C1 segment of cervical spinal cord (tissue), 14 donors: ENCODE measurements at regions not wholly inside any gene's neighbourhood (a gene's known extent, or its start where the extent isn't known, plus 50 kb on each side); places are given as distances from the start of the nearest gene placed in this dataset.

Experiments used
- DNase-seq, 14 donors: peaks; one replicate each; lab custom pipeline; 2025; lab: John Stamatoyannopoulos, UW

DNA sequence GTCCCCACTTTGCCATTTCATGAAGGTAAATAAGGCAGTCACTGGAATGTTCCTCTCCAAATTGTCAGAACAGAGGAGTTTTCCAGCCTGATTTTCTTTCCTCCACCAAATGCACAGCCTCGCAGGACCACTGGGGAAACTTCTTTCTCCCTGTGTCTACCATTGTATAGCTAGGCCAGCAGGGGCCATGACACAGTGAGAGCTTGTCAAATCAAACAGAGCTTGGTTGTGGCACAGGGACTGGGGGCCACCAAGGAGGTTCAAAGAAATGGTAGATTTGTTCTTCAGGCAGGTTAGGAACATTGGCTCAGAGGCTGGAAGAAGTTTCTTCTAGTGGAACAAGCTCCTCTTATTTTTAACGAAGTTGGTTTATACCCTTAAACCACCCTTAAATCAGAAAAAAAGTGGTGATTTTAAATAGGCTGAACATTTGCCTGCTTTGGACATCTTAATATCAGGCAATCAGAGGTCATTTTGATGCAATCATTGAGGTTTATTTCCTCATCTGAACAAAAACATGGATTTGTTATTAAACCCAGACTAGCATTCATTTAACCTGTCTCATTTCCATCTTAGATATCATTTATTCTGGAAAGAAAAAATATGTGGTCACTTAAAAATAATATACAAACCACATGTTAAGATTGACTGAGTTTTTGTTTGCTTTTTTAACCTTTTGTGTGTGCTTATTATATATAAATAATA is 105.6 kb downstream of the GTPBP8 start:
- DNase-seq: no peak

DNA sequence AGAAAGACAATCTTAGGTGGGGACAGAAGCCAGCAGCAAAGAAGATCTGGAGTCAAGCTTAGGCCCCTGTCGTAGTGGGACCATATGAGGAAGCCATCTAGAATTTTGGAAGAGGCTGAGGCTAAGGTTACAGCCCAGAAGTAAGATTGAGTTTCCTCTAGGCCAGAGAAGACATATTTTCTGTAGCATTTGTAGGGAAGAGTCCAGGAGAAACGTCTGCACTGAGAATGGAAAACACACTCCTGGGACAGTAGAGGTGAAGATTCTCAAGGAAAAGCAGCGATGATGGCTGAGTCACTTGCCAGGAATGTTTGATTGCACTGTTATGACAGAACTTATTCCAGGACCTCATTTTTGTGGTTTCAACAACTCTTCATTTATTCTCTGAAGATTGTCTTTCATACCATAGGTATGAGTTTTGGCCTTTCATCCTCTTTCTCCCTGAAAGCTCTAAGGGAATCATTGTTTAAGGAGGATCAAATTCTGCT is 107.2 kb downstream of the GTPBP8 start:
- DNase-seq: no peak

DNA sequence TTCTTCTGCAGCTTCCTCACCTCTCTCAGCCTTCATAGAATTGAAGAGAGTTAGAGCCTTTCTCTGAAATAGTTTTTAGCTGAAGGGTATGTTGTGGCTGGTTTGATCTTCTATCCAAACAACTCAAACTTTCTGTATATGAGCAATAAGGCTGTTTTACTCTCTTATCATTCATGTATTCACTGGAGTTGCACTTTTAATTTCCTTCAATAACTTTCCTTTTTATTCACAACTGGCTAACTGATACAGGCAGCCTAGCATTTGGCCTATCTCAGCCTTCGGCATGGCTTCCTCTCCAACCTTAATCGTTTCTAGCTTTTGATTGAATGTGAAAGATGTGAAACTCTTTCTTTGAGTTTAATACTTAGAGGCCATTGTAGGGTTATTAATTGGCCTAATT is 109.3 kb downstream of the GTPBP8 start:
- DNase-seq: no peak

DNA sequence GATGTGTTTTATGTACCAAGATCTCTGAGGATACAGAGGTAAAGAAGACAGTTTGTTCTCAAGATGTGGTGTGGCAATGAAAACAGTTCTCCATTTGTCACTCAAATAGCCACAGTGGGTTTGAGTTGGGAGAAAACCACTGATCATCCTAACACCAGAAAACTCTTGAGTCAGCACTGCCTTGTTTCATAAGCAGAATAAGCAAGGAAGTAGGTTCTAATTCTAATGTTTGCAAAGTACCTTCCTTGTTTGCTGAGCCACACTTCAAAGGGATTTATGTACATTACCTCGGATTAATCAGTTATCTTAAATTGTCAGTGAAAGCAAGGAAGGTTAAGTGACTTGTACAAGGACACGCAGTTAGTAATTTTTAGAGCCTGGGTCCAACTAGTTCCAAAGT is 107.8 kb upstream of the BOC start:
- DNase-seq: no peak

DNA sequence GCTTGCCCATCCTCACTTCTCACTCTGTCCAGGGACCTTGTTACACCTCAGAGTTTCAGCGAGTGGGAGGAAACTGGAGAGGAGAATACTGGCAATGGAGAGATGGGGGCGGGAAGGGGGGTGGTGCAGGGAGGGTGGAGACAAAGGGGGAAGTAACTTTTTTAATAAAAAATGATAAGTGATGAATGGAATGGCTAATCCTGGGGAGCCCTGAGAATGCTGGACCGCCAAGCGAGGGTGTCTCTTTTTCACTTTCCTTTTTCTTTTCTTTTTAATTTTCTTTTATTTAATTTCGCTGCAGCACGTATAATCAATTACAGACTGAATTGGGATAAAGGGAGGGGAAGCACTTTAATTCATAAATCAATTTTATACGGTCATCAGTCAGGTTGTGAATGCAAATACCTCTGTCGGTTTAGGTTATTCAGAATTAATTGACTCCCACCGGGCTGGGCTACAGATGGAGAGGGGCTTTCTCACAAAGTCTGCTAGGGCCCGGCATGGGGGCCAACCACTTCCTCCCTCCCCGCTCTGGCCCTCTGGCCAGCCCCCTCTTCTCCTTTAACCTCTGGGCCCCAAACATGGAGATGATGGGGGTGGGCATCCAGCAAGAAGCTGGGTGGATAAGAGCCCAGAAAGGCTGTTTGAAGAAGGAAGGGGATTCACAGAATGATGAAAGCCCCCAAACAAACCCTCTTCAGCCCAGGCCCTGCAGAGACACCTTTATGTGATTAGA is 106.8 kb upstream of the BOC start:
- no peak for DNase-seq

DNA sequence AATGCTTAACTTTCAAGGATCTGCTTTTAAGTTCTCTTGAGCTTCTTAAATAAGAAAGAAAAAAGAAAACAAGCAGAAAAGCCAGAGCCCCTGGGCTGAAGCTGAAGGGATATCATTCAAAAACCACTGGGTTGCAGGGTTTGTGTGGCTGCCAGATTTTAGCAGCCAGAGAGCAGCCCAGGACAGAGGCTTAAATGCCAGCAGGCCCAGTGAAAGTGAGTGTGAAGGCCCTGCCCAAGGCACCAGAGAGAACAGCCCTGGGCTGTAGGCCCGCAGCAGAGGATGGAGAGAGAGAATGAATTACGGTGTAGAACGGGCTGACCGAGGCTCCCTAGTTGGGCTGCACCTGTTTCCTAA is 106.3 kb upstream of the BOC start:
- peak in 9 of 14 donors; percentile 2 to 53 (median 19) for DNase-seq

DNA sequence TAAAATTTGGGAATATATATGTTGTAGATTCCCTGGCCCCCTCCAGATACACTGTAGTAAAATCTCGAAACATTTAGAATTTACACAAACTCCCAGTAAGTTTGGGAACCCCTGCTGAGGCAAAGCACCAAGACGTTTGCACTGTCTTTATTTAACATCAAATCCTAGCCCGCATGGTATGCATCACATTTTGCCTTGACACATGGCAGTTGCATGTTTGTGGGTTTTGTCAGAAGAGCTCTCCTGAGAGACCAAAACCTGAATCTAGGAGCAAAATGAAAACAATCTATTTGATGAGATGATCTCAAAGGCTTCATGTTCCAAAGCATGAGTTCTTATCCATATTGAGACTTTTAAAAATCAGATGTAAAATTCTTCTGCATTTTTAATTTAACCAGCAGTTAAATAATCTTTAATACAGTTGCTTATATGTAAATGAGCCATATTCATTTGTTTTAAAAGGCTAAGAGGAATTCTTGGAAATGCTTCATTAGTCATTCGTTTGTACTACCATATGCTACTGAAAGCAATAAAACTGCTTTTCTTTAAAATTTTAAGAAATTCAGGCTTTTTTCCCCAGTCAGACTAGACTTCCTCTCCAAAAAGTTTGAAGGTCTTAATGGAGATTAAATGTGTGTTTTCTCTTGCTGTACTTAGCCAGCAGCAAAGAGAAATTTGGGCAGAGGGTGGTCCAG is 105.2 kb upstream of the BOC start:
- DNase-seq: no peak

DNA sequence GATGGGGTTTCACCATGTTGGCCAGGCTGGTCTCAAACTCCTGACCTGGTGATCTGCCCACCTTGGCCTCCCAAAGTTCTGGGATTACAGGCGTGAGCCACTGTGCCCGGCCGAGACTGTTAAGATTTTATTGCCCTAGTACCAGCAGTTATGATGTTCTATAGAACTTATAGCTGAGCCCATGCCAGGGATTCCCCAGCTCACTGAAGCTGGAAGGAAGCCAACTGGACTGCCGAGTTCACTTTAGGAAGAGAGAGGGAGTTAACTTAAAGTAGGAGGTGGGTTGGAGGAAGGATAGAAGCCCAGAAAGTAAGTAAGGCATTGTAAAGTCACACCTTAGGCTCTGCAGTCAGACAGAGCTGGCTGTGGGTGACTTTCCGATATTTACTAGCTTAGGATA is 101.1 kb upstream of the BOC start:
- DNase-seq: no peak

DNA sequence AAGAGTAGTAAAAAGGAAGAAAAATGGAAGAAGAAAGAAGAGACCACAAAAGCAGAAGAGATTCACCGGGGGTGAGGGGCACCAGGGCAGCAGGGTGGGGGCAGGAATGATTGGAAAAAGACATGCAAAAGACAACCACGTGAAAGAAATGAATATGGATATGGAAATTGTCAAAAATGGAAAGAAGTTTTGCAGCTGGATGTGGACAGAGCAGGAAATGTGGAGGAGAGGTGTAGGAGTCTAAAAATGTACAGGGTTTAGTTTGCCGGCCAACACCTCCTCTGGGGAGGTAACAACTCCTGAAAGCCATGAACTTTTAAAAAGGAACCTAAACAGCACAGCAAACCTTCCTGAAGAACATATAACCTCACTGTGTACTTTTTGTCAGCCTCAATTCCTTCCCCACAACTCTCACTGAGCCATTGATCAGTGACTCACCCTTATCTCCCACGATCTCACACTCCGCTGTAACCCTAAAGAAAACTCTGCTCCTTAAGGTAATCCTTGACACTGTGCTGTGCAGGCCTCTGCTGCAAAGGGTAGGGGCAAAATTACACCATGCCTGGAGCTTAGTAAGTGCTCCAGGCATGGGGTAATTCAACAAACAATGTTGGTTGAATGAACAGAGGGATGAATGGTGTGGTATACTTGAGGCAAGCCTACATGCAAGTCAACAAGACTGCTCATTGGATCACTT is 100.2 kb upstream of the BOC start:
- no peak for DNase-seq

DNA sequence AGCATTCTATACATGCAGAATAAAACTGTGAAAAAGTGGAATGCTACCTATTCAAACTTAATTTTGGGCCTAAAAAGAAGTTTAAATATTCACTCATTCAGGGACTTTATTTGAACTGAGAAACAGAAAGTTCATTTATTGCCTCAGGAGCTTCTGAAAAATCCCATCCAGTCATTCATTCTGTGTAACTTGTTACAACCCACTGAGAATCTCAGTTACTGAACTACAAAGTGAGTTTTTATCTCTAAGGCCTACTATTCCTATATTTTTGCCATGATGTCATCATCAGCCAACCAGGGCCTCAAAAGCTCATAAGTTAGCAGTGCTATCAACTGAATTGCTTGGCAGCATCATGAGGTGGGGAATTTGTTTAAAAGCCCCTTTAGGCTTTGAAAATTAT is 98.0 kb upstream of the BOC start:
- no peak for DNase-seq

DNA sequence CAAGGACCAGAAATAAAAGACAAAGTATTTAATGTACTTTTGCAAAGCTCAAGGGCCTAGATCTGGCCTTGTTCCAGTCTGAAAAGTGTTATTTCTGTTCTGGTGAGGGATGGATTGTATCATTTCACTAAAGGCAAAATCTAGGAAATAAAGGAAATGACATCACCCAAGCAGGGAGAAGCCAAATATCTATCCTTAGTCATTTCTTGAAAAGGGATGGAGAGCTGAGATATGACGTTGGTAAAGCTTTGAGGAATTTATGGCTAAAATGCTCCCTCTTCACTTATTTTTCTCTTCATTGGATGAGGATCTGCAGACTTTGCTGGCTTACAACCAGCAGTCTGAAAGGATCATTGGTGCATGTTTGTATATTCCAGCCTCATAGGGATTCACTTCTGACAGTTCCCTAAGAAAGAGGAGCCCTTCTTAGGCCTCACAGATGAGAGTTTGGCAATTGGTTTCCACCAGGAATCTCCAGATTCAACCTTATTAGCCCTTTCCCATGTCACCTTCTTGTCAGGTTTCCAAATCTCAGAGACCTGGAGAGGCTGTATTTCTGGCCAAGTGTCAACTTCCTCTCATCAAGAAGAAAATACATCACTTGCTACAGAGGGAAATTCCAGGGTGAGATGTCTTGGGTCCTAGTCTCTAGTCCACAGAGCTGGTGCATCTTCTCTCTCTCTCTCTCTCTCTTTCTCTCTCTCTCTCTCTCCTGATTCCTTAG is 93.7 kb upstream of the BOC start:
- DNase-seq: no peak

DNA sequence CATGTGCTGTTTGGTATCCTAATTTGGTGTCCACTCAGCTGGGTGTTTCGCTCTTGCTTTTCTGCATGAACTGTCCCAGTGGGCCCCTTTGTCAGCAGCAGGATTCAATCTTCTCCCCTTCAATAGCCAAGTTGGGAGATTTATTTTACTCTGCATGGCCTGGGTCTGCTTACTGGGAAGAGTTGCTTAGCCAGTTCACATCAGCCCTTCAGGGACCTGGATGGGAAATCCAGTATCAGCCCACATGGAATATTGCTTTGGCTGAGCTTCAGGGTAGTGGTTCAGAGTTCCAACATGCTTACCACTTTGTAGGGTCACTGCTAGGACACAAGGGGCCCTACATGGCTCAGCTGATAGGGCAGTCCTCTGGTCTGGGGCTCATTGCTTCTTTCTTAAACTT is 93.0 kb upstream of the BOC start:
- DNase-seq: no peak

DNA sequence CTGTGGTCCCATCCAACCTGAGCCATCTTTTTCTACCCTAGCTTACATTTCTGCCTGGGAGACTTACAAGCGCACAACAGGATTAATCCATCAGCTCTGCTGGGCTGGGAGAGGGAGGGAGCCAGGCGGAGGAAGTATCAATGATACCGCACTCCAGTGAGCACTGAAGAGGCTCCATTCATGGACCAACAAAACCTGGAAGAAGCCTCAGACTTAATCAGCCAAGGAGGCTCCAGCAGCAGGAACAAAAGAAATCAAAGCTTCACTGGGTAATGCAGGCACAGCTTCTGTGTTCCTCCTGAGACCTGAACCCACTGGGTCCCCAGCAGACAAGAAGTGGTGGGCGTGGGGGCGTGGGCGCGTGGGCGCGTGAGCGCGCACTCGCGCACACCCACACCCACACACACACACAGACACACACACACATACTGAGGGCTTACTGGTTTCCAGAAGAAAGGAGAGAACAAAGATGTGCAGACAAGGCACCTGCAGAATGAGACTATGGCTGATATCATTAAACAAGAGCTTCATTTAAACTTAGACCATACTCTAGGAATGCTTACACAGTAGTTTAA is 87.0 kb upstream of the BOC start:
- no peak for DNase-seq

DNA sequence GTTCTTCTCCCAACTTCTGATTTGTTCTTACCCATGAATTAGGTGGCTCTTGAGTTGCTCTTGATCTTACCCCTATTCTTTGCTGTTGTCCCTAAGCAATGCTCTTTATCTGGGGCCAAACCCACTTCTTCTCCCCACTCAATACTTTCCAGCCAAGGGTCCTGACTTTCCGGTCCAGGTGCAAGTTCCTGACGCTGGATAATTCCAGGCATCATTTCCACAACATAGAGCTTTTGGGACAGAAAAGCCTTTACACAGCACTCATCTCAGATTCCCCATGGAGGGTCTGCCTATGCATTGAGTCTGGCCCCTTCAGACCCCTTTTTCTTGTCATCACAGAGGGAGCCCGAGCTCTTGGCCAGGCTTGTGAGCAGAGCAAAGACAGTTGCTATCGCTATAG is 85.4 kb upstream of the BOC start:
- DNase-seq: no peak

DNA sequence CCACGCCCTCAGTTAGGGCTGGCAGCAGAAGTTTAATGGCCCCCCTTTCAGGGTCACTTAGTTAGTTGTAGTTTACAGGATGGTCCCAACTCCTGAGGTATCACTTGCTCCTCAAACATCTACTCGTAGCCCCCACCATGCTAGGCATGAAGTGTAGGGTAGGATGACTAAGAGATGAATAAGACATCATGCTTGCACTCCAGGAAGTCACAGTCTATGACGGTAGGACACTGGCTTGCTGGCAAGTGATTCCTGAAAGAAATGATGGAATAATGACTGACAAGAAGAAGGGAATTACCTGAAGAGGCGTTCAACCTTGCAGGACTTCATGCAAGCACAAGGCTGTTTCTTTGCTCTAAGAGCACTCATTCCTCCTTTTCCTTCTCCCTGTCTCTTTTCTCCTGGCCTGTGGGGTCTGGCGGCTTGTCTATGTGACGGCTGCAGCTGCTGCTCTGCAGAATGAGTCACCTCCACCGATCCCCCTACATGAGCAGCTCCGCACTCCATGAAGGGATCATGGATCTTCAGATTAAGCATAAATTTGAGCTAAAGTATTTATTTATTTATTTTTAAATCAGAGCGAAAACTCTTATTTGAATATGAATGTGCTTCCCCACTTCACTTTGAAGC is 82.9 kb upstream of the BOC start:
- DNase-seq: no peak

DNA sequence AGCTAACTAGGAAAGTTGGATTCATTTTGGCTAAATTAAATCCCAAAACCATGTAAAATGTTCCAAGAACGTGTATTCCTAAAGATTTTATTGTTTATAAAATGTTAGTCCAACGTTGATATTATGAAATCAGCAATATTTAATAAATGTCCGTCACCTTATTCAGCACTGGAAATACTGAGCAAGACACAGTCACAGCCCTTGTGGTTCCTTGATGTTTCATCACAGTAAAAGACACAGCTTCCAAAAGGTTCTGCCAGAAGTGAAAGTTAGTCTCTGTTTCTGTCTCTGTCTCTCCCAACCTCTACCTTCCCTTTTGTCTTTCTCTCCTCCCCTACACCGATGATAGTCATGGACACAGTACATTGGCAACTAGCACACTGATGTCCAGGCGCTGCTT is 82.2 kb upstream of the BOC start:
- no peak for DNase-seq

DNA sequence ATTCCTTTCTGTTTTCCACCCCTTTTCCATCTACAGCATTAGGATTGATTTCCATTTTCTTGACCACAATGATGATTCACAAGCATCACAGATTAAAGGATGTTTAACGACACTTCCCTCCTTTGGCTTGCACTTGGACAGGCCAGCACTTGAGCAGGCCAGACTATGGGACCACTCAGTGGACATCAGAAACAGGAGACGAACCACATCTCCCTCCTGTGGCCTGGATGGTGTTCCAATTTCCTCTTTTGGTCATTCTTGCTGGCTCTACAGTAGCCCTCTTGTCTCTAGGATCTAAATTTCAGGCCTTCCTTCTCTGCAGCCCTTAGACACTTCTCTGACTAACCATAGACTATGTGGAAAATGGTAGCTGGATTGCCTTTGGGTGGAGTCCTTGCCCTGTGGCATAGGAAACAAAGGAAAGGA is 78.8 kb upstream of the BOC start:
- no peak for DNase-seq

DNA sequence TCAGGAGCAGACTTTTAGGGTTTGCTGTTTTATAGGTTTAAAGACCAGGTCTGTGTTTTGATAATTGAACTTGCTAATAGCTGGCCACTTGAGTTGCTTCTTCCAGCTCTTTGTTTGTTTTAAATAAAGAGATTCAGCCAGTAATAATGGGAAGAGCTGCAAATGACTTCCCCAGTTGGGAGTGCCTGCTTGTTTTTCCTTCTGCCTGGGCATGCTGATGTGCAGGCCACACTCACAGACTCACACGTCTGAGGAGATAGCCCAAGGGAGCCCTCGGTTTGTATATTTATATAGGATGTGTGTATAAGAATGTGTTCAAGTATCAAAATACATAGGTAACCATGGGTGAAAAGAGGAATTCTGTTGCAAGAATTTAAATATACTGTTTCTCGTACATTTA is 78.2 kb upstream of the BOC start:
- DNase-seq: no peak

DNA sequence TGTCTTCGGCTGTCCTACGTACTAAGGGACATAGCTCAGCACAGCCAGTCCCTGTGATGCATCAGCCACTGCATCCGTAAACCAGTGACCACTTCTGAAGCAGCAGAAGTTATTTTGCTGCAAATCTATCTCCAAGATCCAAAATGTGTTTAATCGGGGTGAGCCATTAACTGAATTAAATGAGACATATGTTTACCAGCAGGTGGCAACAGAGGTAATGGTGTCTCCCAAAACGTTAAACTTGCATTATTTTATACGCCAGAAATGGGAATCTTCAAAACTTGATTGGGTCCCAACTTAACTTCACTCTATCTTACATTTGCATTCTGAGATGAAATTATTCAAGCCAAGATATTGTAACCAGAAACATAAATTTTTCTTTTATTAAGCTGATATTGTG is 75.3 kb upstream of the BOC start:
- no peak for DNase-seq

DNA sequence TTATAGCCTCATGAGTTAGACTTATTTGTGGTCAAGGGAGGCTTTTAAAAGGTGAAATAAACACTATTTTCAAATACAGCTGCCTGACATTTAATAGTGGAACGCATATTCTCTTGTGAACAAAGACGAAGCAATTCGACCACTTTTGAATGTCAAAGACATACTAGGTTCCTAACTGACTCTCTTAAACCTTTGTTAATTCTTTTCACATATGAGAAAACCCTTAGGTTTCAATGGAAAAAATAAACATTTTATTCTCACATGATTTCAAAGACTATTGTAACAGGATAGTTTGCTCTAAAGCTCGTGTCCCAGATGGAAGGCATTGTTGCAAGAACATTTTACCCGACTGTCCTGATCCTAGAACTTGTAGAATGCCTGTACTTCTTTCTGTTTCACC is 74.8 kb upstream of the BOC start:
- DNase-seq: no peak
